ENCODE measurements at regions not wholly inside any gene's neighbourhood (a gene's known extent, or its start where the extent isn't known, plus 50 kb on each side); places are given as distances from the start of the nearest gene placed in this dataset.

DNA sequence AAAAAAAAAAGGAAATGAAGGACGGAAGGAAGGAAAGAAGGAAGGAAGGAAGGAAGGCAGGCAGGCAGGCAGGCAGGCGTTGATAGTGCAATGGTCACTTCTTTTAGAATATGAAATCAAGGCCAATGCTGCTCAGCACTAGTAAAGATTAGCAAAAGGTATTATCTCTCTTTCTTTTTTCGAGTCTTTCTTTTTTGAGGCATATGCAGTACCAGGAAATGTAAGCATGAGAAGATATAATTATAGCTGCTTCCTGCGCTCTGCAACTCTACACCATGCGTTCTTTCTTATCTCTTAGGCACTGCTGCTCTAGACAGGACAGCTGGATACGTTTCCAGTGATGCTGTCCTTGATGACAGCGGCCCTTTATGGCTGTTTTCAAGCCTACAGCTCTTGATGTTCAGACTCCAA, 1512.5 kb upstream of the B3GALT2 start (continued):
- TF ChIP-seq L3MBTL2 (IDR thresholded peaks at IDR 0.05) (0 out of 2 replicates have a peak, but pooled peaks have one; percentile 46), KLF10 (CRISPR knock-in tag; IDR thresholded peaks at IDR 0.05) (no peak), HDAC3 (IDR thresholded peaks at IDR 0.05; ENCODE audit: borderline replicate concordance, partially characterized antibody) (peak; percentile 11), FOXA1 (IDR thresholded peaks at IDR 0.05; ENCODE audit: borderline replicate concordance) (no peak), CTBP1 (IDR thresholded peaks at IDR 0.05; ENCODE audit: borderline replicate concordance) (peak; percentile 80; the same call in 1 of the 2 replicates)
- TF ChIP-seq, protein P1, sequence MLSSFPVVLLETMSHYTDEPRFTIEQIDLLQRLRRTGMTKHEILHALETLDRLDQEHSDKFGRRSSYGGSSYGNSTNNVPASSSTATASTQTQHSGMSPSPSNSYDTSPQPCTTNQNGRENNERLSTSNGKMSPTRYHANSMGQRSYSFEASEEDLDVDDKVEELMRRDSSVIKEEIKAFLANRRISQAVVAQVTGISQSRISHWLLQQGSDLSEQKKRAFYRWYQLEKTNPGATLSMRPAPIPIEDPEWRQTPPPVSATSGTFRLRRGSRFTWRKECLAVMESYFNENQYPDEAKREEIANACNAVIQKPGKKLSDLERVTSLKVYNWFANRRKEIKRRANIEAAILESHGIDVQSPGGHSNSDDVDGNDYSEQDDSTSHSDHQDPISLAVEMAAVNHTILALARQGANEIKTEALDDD (IDR thresholded peaks at IDR 0.05): no peak
- TF ChIP-seq, protein P2, sequence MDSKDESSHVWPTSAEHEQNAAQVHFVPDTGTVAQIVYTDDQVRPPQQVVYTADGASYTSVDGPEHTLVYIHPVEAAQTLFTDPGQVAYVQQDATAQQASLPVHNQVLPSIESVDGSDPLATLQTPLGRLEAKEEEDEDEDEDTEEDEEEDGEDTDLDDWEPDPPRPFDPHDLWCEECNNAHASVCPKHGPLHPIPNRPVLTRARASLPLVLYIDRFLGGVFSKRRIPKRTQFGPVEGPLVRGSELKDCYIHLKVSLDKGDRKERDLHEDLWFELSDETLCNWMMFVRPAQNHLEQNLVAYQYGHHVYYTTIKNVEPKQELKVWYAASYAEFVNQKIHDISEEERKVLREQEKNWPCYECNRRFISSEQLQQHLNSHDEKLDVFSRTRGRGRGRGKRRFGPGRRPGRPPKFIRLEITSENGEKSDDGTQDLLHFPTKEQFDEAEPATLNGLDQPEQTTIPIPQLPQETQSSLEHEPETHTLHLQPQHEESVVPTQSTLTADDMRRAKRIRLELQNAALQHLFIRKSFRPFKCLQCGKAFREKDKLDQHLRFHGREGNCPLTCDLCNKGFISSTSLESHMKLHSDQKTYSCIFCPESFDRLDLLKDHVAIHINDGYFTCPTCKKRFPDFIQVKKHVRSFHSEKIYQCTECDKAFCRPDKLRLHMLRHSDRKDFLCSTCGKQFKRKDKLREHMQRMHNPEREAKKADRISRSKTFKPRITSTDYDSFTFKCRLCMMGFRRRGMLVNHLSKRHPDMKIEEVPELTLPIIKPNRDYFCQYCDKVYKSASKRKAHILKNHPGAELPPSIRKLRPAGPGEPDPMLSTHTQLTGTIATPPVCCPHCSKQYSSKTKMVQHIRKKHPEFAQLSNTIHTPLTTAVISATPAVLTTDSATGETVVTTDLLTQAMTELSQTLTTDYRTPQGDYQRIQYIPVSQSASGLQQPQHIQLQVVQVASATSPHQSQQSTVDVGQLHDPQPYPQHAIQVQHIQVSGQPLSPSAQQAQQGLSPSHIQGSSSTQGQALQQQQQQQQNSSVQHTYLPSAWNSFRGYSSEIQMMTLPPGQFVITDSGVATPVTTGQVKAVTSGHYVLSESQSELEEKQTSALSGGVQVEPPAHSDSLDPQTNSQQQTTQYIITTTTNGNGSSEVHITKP (IDR thresholded peaks at IDR 0.05; ENCODE audit: partially characterized antibody): no peak
- TF ChIP-seq, protein P3, sequence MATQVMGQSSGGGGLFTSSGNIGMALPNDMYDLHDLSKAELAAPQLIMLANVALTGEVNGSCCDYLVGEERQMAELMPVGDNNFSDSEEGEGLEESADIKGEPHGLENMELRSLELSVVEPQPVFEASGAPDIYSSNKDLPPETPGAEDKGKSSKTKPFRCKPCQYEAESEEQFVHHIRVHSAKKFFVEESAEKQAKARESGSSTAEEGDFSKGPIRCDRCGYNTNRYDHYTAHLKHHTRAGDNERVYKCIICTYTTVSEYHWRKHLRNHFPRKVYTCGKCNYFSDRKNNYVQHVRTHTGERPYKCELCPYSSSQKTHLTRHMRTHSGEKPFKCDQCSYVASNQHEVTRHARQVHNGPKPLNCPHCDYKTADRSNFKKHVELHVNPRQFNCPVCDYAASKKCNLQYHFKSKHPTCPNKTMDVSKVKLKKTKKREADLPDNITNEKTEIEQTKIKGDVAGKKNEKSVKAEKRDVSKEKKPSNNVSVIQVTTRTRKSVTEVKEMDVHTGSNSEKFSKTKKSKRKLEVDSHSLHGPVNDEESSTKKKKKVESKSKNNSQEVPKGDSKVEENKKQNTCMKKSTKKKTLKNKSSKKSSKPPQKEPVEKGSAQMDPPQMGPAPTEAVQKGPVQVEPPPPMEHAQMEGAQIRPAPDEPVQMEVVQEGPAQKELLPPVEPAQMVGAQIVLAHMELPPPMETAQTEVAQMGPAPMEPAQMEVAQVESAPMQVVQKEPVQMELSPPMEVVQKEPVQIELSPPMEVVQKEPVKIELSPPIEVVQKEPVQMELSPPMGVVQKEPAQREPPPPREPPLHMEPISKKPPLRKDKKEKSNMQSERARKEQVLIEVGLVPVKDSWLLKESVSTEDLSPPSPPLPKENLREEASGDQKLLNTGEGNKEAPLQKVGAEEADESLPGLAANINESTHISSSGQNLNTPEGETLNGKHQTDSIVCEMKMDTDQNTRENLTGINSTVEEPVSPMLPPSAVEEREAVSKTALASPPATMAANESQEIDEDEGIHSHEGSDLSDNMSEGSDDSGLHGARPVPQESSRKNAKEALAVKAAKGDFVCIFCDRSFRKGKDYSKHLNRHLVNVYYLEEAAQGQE (IDR thresholded peaks at IDR 0.05; ENCODE audit: borderline replicate concordance): peak; percentile 44; the same call in 1 of the 2 replicates
- TF ChIP-seq, protein P3 (CRISPR knock-in tag; IDR thresholded peaks at IDR 0.05; ENCODE audit: low read depth): no peak
- TF ChIP-seq, protein P4, sequence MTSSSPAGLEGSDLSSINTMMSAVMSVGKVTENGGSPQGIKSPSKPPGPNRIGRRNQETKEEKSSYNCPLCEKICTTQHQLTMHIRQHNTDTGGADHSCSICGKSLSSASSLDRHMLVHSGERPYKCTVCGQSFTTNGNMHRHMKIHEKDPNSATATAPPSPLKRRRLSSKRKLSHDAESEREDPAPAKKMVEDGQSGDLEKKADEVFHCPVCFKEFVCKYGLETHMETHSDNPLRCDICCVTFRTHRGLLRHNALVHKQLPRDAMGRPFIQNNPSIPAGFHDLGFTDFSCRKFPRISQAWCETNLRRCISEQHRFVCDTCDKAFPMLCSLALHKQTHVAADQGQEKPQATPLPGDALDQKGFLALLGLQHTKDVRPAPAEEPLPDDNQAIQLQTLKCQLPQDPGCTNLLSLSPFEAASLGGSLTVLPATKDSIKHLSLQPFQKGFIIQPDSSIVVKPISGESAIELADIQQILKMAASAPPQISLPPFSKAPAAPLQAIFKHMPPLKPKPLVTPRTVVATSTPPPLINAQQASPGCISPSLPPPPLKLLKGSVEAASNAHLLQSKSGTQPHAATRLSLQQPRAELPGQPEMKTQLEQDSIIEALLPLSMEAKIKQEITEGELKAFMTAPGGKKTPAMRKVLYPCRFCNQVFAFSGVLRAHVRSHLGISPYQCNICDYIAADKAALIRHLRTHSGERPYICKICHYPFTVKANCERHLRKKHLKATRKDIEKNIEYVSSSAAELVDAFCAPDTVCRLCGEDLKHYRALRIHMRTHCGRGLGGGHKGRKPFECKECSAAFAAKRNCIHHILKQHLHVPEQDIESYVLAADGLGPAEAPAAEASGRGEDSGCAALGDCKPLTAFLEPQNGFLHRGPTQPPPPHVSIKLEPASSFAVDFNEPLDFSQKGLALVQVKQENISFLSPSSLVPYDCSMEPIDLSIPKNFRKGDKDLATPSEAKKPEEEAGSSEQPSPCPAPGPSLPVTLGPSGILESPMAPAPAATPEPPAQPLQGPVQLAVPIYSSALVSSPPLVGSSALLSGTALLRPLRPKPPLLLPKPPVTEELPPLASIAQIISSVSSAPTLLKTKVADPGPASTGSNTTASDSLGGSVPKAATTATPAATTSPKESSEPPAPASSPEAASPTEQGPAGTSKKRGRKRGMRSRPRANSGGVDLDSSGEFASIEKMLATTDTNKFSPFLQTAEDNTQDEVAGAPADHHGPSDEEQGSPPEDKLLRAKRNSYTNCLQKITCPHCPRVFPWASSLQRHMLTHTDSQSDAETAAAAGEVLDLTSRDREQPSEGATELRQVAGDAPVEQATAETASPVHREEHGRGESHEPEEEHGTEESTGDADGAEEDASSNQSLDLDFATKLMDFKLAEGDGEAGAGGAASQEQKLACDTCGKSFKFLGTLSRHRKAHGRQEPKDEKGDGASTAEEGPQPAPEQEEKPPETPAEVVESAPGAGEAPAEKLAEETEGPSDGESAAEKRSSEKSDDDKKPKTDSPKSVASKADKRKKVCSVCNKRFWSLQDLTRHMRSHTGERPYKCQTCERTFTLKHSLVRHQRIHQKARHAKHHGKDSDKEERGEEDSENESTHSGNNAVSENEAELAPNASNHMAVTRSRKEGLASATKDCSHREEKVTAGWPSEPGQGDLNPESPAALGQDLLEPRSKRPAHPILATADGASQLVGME (CRISPR knock-in tag; IDR thresholded peaks at IDR 0.05): no peak

Data from K562 (cell line).